Panc1 (cell line): ENCODE measurements at regions not wholly inside any gene's neighbourhood (a gene's known extent, or its start where the extent isn't known, plus 50 kb on each side); places are given as distances from the start of the nearest gene placed in this dataset.

Experiments used
- ATAC-seq: fragments of 200-7000 bp; cut with Tn5 transposase; 2 replicates; pipeline ENCODE4 v1.9.1; 2020; ENCODE audit warnings: mild to moderate bottlenecking, moderate library complexity
- BruUV-seq: library from RNA; stranded (reverse); fragments of 400-500 nt; replicated peaks from 2 replicates; lab custom pipeline; 2021; lab: Mats Ljungman, UMichigan
- CTCF ChIA-PET: fragments of 300-600 bp; sonication (Branson Sonifier 250); formaldehyde crosslinking; loops from one replicate; lab custom pipeline; 2022; ENCODE audit warnings: antibody characterized with exemption; lab: Charles Lee
- POLR2A ChIA-PET: fragments of 300-600 bp; sonication (Branson Sonifier 250); formaldehyde crosslinking; loops from one replicate; lab custom pipeline; 2022; ENCODE audit warnings: antibody characterized with exemption; lab: Charles Lee
- DNase-seq: peaks from one replicate; pipeline ENCODE4 v3.0.0-alpha.2; 2010; ENCODE audit warnings: low read depth, low spot score
- H3K27ac ChIP-seq: 2 replicates; pipeline ENCODE4 v1.5.1; 2011; ENCODE audit warnings: mild to moderate bottlenecking, low read length, inconsistent platforms
- H3K27me3 ChIP-seq: fragments of 200-500 bp; sonication (Bioruptor generic); 2 replicates; pipeline ENCODE4 v1.6.0; 2014; ENCODE audit warnings: low read length, inconsistent platforms; ENCODE audit not compliant: control insufficient read depth, insufficient read depth
- H3K36me3 ChIP-seq: fragments of 200-500 bp; sonication (Bioruptor generic); 2 replicates; pipeline ENCODE4 v1.5.1; 2014; ENCODE audit warnings: inconsistent platforms, mild to moderate bottlenecking, low read length, moderate library complexity; ENCODE audit not compliant: control insufficient read depth, insufficient read depth
- H3K4me1 ChIP-seq: 2 replicates; pipeline ENCODE4 v1.5.1; 2011; ENCODE audit warnings: inconsistent platforms, mild to moderate bottlenecking, low read length, moderate library complexity; ENCODE audit not compliant: control insufficient read depth, insufficient read depth
- H3K4me3 ChIP-seq, 2 experiments: 2 replicates each; pipeline ENCODE4 v1.5.1; 2011 to 2012; ENCODE audit warnings: low read depth in 2 of 2, low read length in 2 of 2, mild to moderate bottlenecking in 2 of 2, inconsistent platforms in 1 of 2, moderate library complexity in 1 of 2
- H3K9me3 ChIP-seq: fragments of 200-500 bp; sonication (Bioruptor generic); 2 replicates; pipeline ENCODE4 v1.5.1; 2014; ENCODE audit warnings: low read depth, mild to moderate bottlenecking, inconsistent platforms, low read length, moderate library complexity; ENCODE audit not compliant: control insufficient read depth, insufficient read depth
- POLR2AphosphoS5 ChIP-seq: IDR thresholded peaks from 2 replicates; pipeline ENCODE4 v1.6.1; 2012; ENCODE audit warnings: mild to moderate bottlenecking, low read depth, low read length, moderate library complexity
- SIN3A ChIP-seq: IDR thresholded peaks from 2 replicates; pipeline ENCODE4 v1.6.1; 2012; ENCODE audit warnings: low read depth, mild to moderate bottlenecking, low read length, moderate library complexity, borderline replicate concordance; ENCODE audit not compliant: insufficient read depth
- TCF7L2 ChIP-seq: IDR thresholded peaks from 2 replicates; pipeline ENCODE4 v1.6.1; 2011; ENCODE audit warnings: mild to moderate bottlenecking, low read depth, low read length, inconsistent platforms
- in situ Hi-C: cut with HindIII; loops from 2 replicates; pipeline ENCODE4 v1.10.0; 2016; ENCODE audit warnings: low sequenced_read_pairs, low pct_unique_long_range_greater_than_20kb
- intact Hi-C: fragments of 100-400 bp; cut with micrococcal nuclease; formaldehyde crosslinking; loops from one replicate; pipeline ENCODE4 v1.10.0; 2022; ENCODE audit not compliant: unreplicated experiment
- TF ChIP-seq, protein P1 (sequence below), 2 experiments: IDR thresholded peaks; 2 replicates each; pipeline ENCODE4 v1.6.1; 2011 to 2012; ENCODE audit warnings: low read depth in 2 of 2, control low read depth in 1 of 2, low read length in 1 of 2, mild to moderate bottlenecking in 1 of 2, moderate library complexity in 1 of 2; ENCODE audit not compliant: insufficient read depth in 1 of 2
- TF ChIP-seq, protein P2 (sequence below): fragments of 450-650 bp; IDR thresholded peaks from 2 replicates; pipeline ENCODE4 v1.5.1; 2017; ENCODE audit warnings: mild to moderate bottlenecking

- BruUV-seq, result no TSS peak
- POLR2A ChIA-PET, result no interaction called here
- CTCF ChIA-PET, result no interaction called here
- ATAC-seq (no peak), DNase-seq (no peak)
- in situ Hi-C loops, result no loop called here
- TF ChIP-seq POLR2AphosphoS5 (no peak), SIN3A (no peak), TCF7L2 (no peak)
- TF ChIP-seq, protein P1, sequence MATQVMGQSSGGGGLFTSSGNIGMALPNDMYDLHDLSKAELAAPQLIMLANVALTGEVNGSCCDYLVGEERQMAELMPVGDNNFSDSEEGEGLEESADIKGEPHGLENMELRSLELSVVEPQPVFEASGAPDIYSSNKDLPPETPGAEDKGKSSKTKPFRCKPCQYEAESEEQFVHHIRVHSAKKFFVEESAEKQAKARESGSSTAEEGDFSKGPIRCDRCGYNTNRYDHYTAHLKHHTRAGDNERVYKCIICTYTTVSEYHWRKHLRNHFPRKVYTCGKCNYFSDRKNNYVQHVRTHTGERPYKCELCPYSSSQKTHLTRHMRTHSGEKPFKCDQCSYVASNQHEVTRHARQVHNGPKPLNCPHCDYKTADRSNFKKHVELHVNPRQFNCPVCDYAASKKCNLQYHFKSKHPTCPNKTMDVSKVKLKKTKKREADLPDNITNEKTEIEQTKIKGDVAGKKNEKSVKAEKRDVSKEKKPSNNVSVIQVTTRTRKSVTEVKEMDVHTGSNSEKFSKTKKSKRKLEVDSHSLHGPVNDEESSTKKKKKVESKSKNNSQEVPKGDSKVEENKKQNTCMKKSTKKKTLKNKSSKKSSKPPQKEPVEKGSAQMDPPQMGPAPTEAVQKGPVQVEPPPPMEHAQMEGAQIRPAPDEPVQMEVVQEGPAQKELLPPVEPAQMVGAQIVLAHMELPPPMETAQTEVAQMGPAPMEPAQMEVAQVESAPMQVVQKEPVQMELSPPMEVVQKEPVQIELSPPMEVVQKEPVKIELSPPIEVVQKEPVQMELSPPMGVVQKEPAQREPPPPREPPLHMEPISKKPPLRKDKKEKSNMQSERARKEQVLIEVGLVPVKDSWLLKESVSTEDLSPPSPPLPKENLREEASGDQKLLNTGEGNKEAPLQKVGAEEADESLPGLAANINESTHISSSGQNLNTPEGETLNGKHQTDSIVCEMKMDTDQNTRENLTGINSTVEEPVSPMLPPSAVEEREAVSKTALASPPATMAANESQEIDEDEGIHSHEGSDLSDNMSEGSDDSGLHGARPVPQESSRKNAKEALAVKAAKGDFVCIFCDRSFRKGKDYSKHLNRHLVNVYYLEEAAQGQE (IDR thresholded peaks at IDR 0.05; ENCODE audit: insufficient read depth in 1 of 2, low read depth in 2 of 2, low read length in 1 of 2), result no peak
- TF ChIP-seq, protein P2, sequence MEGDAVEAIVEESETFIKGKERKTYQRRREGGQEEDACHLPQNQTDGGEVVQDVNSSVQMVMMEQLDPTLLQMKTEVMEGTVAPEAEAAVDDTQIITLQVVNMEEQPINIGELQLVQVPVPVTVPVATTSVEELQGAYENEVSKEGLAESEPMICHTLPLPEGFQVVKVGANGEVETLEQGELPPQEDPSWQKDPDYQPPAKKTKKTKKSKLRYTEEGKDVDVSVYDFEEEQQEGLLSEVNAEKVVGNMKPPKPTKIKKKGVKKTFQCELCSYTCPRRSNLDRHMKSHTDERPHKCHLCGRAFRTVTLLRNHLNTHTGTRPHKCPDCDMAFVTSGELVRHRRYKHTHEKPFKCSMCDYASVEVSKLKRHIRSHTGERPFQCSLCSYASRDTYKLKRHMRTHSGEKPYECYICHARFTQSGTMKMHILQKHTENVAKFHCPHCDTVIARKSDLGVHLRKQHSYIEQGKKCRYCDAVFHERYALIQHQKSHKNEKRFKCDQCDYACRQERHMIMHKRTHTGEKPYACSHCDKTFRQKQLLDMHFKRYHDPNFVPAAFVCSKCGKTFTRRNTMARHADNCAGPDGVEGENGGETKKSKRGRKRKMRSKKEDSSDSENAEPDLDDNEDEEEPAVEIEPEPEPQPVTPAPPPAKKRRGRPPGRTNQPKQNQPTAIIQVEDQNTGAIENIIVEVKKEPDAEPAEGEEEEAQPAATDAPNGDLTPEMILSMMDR, result no peak
- H3K27ac ChIP-seq, result no peak overlapping the region
- no peaks in the 10 kb centered on the region for H3K27me3 ChIP-seq
- intact Hi-C loops, result no loop called here
- H3K36me3 ChIP-seq, result no peaks in the 10 kb centered on the region
- H3K4me1 ChIP-seq, result no peaks in the 10 kb centered on the region
- H3K9me3 ChIP-seq, result no peaks in the 10 kb centered on the region
- H3K4me3 ChIP-seq, result no peak overlapping the region
Measured at GRCh38 chr20:58565461-58566175, 50.4 kb upstream of the APCDD1L start.
